PC-3 (cell line): ENCODE measurements at regions not wholly inside any gene's neighbourhood (a gene's known extent, or its start where the extent isn't known, plus 50 kb on each side); places are given as distances from the start of the nearest gene placed in this dataset.

ENCODE experiments used
- ATAC-seq: fragments of 200-7000 bp; cut with Tn5 transposase; 2 replicates; pipeline ENCODE4 v1.9.1; 2020; ENCODE audit warnings: mild to moderate bottlenecking, moderate library complexity
- BruUV-seq: library from RNA; stranded (reverse); fragments of 400-500 nt; replicated peaks from 2 replicates; lab custom pipeline; 2021; lab: Mats Ljungman, UMichigan
- CTCF ChIA-PET: fragments of 300-600 bp; sonication (Branson Sonifier 250); formaldehyde crosslinking; loops from one replicate; lab custom pipeline; 2022; ENCODE audit warnings: antibody characterized with exemption; lab: Charles Lee
- POLR2A ChIA-PET: fragments of 300-600 bp; sonication (Branson Sonifier 250); formaldehyde crosslinking; loops from one replicate; lab custom pipeline; 2022; ENCODE audit warnings: antibody characterized with exemption; ENCODE audit not compliant: unreplicated experiment; lab: Charles Lee
- DNase-seq: peaks from one replicate; pipeline ENCODE4 v3.0.0-alpha.2; 2015
- H2AFZ ChIP-seq: fragments of 300-600 bp; sonication (generic); 2 replicates; pipeline ENCODE4 v1.6.0; 2016; ENCODE audit warnings: antibody characterized with exemption, low read length
- H3F3A ChIP-seq: fragments of 300-600 bp; sonication (generic); one replicate; pipeline ENCODE4 v1.6.0; 2017; ENCODE audit warnings: antibody characterized with exemption, low read length, control low read depth, mild to moderate bottlenecking; ENCODE audit not compliant: unreplicated experiment
- H3K27ac ChIP-seq: fragments of 300-600 bp; sonication (generic); 2 replicates; pipeline ENCODE4 v1.5.1; 2016; ENCODE audit warnings: mild to moderate bottlenecking, low read length
- H3K27me3 ChIP-seq: fragments of 300-600 bp; sonication (generic); 2 replicates; pipeline ENCODE4 v1.6.1; 2016; ENCODE audit warnings: low read length, mixed read lengths
- H3K36me3 ChIP-seq: fragments of 300-600 bp; sonication (generic); 2 replicates; pipeline ENCODE4 v1.6.1; 2016; ENCODE audit warnings: low read depth, mixed run types, low read length, mixed read lengths
- H3K4me1 ChIP-seq: fragments of 300-600 bp; sonication (generic); 2 replicates; pipeline ENCODE4 v1.5.1; 2016; ENCODE audit warnings: low read length; ENCODE audit not compliant: insufficient read depth
- H3K4me2 ChIP-seq: fragments of 300-600 bp; sonication (generic); 2 replicates; pipeline ENCODE4 v1.6.0; 2016; ENCODE audit warnings: low read length
- H3K4me3 ChIP-seq: fragments of 300-600 bp; sonication (generic); 2 replicates; pipeline ENCODE4 v1.5.1; 2016; ENCODE audit warnings: mild to moderate bottlenecking, low read length, mixed read lengths
- H3K79me2 ChIP-seq: fragments of 300-600 bp; sonication (generic); 2 replicates; pipeline ENCODE4 v1.6.1; 2017; ENCODE audit warnings: low read length, mixed read lengths
- H3K9ac ChIP-seq: fragments of 300-600 bp; sonication (generic); 2 replicates; pipeline ENCODE4 v1.6.0; 2016; ENCODE audit warnings: mild to moderate bottlenecking, low read length
- H3K9me2 ChIP-seq: fragments of 300-600 bp; sonication (generic); replicated peaks from 2 replicates; pipeline ENCODE4 v1.6.1; 2016; ENCODE audit warnings: mixed run types, low read length, mixed read lengths
- H3K9me3 ChIP-seq: fragments of 300-600 bp; sonication (generic); 2 replicates; pipeline ENCODE4 v1.6.1; 2016; ENCODE audit warnings: low read length, mixed read lengths
- H4K20me1 ChIP-seq: fragments of 300-600 bp; sonication (generic); 2 replicates; pipeline ENCODE4 v1.6.1; 2016; ENCODE audit warnings: low read length, mixed read lengths
- EZH2 ChIP-seq: fragments of 300-600 bp; sonication (generic); IDR thresholded peaks from one replicate; pipeline ENCODE4 v1.6.1; 2017; ENCODE audit warnings: antibody characterized with exemption, mild to moderate bottlenecking, low read length; ENCODE audit not compliant: unreplicated experiment
- EZH2phosphoT487 ChIP-seq: fragments of 300-600 bp; sonication (generic); IDR thresholded peaks from 2 replicates; pipeline ENCODE4 v1.6.1; 2018; ENCODE audit warnings: mild to moderate bottlenecking, antibody characterized with exemption, low read length, borderline replicate concordance
- intact Hi-C: fragments of 100-400 bp; cut with micrococcal nuclease; formaldehyde crosslinking; loops from 2 replicates; pipeline ENCODE4 v1.9.0; 2023
- TF ChIP-seq, protein P1 (sequence below): fragments of 300-600 bp; sonication (generic); conservative IDR thresholded peaks from 2 replicates; pipeline ENCODE4 v1.5.1; 2017; ENCODE audit warnings: antibody characterized with exemption, low read depth, mild to moderate bottlenecking, low read length

- no peak overlapping the region for H3K27ac ChIP-seq
- intact Hi-C loops, result no loop called here
Observed at GRCh38 chr3:43892061-43892460, 201.3 kb downstream of the ABHD5 start.

GRCh38 chr3:43892526-43892925, 201.8 kb downstream of the ABHD5 start:
- ATAC-seq, result no peak
- Histone ChIP-seq H3K27ac (no peak overlapping the region), H3K36me3 (no peaks in the 10 kb centered on the region)

More at GRCh38 chr3:43892061-43892460, 201.3 kb downstream of the ABHD5 start:
- BruUV-seq, result no TSS peak
- H3K9me3 ChIP-seq, result no peaks in the 10 kb centered on the region
- H3K4me3 ChIP-seq, result no peak overlapping the region
- H3K9me2 ChIP-seq, result no peaks in the 10 kb centered on the region
- H3K36me3 ChIP-seq, result no peaks in the 10 kb centered on the region
- H3K4me1 ChIP-seq, result no peaks in the 10 kb centered on the region
- POLR2A ChIA-PET, result no interaction called here
- H4K20me1 ChIP-seq, result no peaks in the 10 kb centered on the region
- CTCF ChIA-PET, result no interaction called here
- H3K27me3 ChIP-seq, result no peaks in the 10 kb centered on the region
- no peaks in the 10 kb centered on the region for H3K79me2 ChIP-seq
- DNase-seq (no peak), ATAC-seq (no peak)
- no peak overlapping the region for H3K9ac ChIP-seq
- H3K4me2 ChIP-seq, result no peak overlapping the region
- no peaks in the 10 kb centered on the region for H3F3A ChIP-seq
- TF ChIP-seq EZH2 (no peak), EZH2phosphoT487 (no peak)
- TF ChIP-seq, protein P1, sequence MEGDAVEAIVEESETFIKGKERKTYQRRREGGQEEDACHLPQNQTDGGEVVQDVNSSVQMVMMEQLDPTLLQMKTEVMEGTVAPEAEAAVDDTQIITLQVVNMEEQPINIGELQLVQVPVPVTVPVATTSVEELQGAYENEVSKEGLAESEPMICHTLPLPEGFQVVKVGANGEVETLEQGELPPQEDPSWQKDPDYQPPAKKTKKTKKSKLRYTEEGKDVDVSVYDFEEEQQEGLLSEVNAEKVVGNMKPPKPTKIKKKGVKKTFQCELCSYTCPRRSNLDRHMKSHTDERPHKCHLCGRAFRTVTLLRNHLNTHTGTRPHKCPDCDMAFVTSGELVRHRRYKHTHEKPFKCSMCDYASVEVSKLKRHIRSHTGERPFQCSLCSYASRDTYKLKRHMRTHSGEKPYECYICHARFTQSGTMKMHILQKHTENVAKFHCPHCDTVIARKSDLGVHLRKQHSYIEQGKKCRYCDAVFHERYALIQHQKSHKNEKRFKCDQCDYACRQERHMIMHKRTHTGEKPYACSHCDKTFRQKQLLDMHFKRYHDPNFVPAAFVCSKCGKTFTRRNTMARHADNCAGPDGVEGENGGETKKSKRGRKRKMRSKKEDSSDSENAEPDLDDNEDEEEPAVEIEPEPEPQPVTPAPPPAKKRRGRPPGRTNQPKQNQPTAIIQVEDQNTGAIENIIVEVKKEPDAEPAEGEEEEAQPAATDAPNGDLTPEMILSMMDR, result no peak
- 0 out of 2 replicates have a peak overlapping the region, but pooled peaks have one; percentile 14 for H2AFZ ChIP-seq

GRCh38 chr3:43893727-43894126, 203.0 kb downstream of the ABHD5 start:
- Histone ChIP-seq H3K9me3 (no peaks in the 10 kb centered on the region), H3K27ac (no peak overlapping the region), H3K9ac (no peak overlapping the region), H3K9me2 (no peaks in the 10 kb centered on the region), H3F3A (no peaks in the 10 kb centered on the region), H3K4me3 (no peak overlapping the region), H3K4me1 (no peaks in the 10 kb centered on the region), H4K20me1 (no peaks in the 10 kb centered on the region), H2AFZ (no peak overlapping the region), H3K36me3 (no peaks in the 10 kb centered on the region), H3K79me2 (no peaks in the 10 kb centered on the region), H3K4me2 (no peak overlapping the region), H3K27me3 (no peaks in the 10 kb centered on the region)
- BruUV-seq, result no TSS peak
- intact Hi-C loops, result no loop called here
- ChIA-PET CTCF (no interaction called here), POLR2A (no interaction called here)
- TF ChIP-seq, protein P1, result no peak
- TF ChIP-seq EZH2, result no peak
- no peak for TF ChIP-seq EZH2phosphoT487
- ATAC-seq (no peak), DNase-seq (no peak)

More at GRCh38 chr3:43892526-43892925, 201.8 kb downstream of the ABHD5 start:
- TF ChIP-seq, protein P1, result no peak
- no peak for TF ChIP-seq EZH2
- TF ChIP-seq EZH2phosphoT487, result no peak
- Histone ChIP-seq H3K79me2 (no peaks in the 10 kb centered on the region), H2AFZ (0 out of 2 replicates have a peak overlapping the region, but pooled peaks have one; percentile 14), H3K9me2 (no peaks in the 10 kb centered on the region), H3K9me3 (no peaks in the 10 kb centered on the region), H4K20me1 (no peaks in the 10 kb centered on the region), H3K27me3 (no peaks in the 10 kb centered on the region), H3K4me1 (no peaks in the 10 kb centered on the region), H3K4me2 (no peak overlapping the region), H3K4me3 (no peak overlapping the region), H3F3A (no peaks in the 10 kb centered on the region), H3K9ac (no peak overlapping the region)
- ChIA-PET CTCF (no interaction called here), POLR2A (no interaction called here)
- no peak for DNase-seq
- intact Hi-C loops, result no loop called here
- BruUV-seq, result no TSS peak
